Sigmoid colon (tissue), 6 donors: ENCODE measurements at regions not wholly inside any gene's neighbourhood (a gene's known extent, or its start where the extent isn't known, plus 50 kb on each side); places are given as distances from the start of the nearest gene placed in this dataset.

ENCODE experiments used
- DNase-seq: peaks from one replicate; pipeline ENCODE4 v3.0.0-alpha.2; 2019
- H3K27ac ChIP-seq, 4 donors: fragments of 200-600 bp; sonication (generic); one replicate each; pipeline ENCODE4 v1.5.1; 2016 to 2019; ENCODE audit warnings: mild to moderate bottlenecking in 1 of 4
- H3K27me3 ChIP-seq, 3 donors: fragments of 200-600 bp; sonication (generic); one replicate each; pipeline ENCODE4 v1.5.1; 2019; ENCODE audit warnings: mild to moderate bottlenecking in 1 of 3
- H3K36me3 ChIP-seq, 4 donors: fragments of 200-600 bp; sonication (generic); one replicate each; pipeline ENCODE4 v1.5.1; 2016 to 2019
- H3K4me1 ChIP-seq, 4 donors: fragments of 200-600 bp; sonication (generic); one replicate each; pipeline ENCODE4 v1.5.1; 2017 to 2019
- H3K4me3 ChIP-seq, 4 donors: fragments of 200-600 bp; sonication (generic); one replicate each; pipeline ENCODE4 v1.5.1; 2017 to 2019; ENCODE audit warnings: mild to moderate bottlenecking in 2 of 4, moderate library complexity in 1 of 4
- H3K9me3 ChIP-seq, 4 donors: fragments of 200-600 bp in 3 of 4; sonication (generic) in 3 of 4; one replicate each; pipeline versions ENCODE4 v1.5.1 to v1.6.1; 2013 to 2019
- EP300 ChIP-seq, 4 donors: sonication (generic); formaldehyde crosslinking; IDR thresholded peaks; one replicate each; pipeline ENCODE4 v1.6.1; 2017; ENCODE audit warnings: antibody characterized with exemption in 4 of 4
- POLR2A ChIP-seq, 2 donors: fragments of 450-650 bp; IDR thresholded peaks; one replicate each; pipeline ENCODE4 v1.6.1; 2016; ENCODE audit warnings: antibody characterized with exemption in 2 of 2, mild to moderate bottlenecking in 2 of 2, moderate library complexity in 2 of 2
- POLR2AphosphoS5 ChIP-seq, 4 donors: sonication (generic); formaldehyde crosslinking; IDR thresholded peaks; one replicate each; pipeline ENCODE4 v1.6.1; 2017; ENCODE audit warnings: antibody characterized with exemption in 4 of 4
- WGBS, 2 donors: extraction: QIAGEN DNeasy Blood & Tissue Kit; methylation state at CpG; one replicate each; pipeline ENCODE4 v1.1.7; 2013; 5-methylcytosine and 5-hydroxymethylcytosine counted together
- intact Hi-C: fragments of 100-400 bp; cut with DNase I; formaldehyde crosslinking; loops from one replicate; pipeline ENCODE4 v1.15.1; 2023
- TF ChIP-seq, protein P1 (sequence below), 4 experiments: fragments of 450-650 bp in 3 of 4; fragments of 200-600 bp in 1 of 4; IDR thresholded peaks; one replicate each; pipeline ENCODE4 v1.5.1; 2016 to 2019; ENCODE audit warnings: antibody characterized with exemption in 4 of 4, mild to moderate bottlenecking in 3 of 4, moderate library complexity in 2 of 4
- donor health status: healthy with polysubstance abuse.
- donor health status: healthy.

DNA sequence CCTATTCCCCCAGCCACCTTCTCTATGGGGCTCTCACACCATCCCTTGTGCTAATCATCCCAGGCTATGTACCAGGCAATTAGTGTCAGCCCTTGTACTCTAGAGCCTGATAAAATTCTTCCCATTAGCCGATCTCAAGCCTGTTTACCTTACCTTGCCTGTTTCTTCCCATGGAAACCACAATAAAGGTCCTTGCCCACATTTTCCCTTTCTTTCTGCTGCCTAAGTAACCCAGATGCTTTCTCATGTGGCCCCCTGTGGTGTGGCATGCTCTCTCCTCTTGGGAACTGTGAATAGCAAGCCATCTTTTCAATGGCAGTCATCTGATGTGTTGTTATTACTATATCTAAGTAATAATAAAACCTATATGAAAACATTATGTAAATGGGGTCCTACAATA is 265.8 kb upstream of the ELAC2 start:
- Histone ChIP-seq H3K27ac (no peak overlapping the region), H3K27me3 (no peaks in the 10 kb centered on the region), H3K4me3 (no peak overlapping the region), H3K9me3 (no peaks in the 10 kb centered on the region), H3K36me3 (no peaks in the 10 kb centered on the region), H3K4me1 (no peaks in the 10 kb centered on the region)
- no peak for TF ChIP-seq POLR2A (IDR thresholded peaks at IDR 0.05)
- TF ChIP-seq EP300 (IDR thresholded peaks at IDR 0.05) = no peak
- TF ChIP-seq POLR2AphosphoS5 (IDR thresholded peaks at IDR 0.05) = no peak
- TF ChIP-seq, protein P1, sequence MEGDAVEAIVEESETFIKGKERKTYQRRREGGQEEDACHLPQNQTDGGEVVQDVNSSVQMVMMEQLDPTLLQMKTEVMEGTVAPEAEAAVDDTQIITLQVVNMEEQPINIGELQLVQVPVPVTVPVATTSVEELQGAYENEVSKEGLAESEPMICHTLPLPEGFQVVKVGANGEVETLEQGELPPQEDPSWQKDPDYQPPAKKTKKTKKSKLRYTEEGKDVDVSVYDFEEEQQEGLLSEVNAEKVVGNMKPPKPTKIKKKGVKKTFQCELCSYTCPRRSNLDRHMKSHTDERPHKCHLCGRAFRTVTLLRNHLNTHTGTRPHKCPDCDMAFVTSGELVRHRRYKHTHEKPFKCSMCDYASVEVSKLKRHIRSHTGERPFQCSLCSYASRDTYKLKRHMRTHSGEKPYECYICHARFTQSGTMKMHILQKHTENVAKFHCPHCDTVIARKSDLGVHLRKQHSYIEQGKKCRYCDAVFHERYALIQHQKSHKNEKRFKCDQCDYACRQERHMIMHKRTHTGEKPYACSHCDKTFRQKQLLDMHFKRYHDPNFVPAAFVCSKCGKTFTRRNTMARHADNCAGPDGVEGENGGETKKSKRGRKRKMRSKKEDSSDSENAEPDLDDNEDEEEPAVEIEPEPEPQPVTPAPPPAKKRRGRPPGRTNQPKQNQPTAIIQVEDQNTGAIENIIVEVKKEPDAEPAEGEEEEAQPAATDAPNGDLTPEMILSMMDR (IDR thresholded peaks at IDR 0.05) = no peak
- intact Hi-C loops = no loop called here
- 79 to 84% methylated on average over 1 of the region's 1 CpG for WGBS, 2 donors
- no peak for DNase-seq

DNA sequence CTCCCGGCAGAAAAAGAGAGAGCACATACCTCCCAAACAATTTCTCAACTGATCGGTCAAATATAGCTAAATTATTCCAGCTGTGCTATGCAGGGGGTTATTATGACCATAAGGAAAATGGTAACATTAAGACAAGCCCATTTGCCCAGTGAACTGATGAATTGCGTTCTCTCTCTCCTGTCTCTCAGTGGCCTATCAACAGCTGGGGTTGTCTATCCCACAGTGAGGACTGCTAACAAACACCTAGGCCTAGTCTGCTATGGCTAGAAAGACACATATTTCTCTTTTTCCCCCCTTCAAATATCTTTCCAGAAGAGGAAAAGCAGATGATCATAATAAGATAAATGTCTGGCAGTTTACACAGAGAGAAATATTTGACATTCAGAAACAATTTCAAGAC is 263.8 kb upstream of the ELAC2 start:
- DNase-seq = no peak
- 89 to 98% methylated on average over 3 of the region's 3 CpGs for WGBS, 2 donors
- TF ChIP-seq EP300 (IDR thresholded peaks at IDR 0.05) = no peak
- TF ChIP-seq, protein P1 (IDR thresholded peaks at IDR 0.05) = no peak
- no peak for TF ChIP-seq POLR2A (IDR thresholded peaks at IDR 0.05)
- TF ChIP-seq POLR2AphosphoS5 (IDR thresholded peaks at IDR 0.05) = no peak
- intact Hi-C loops = no loop called here
- Histone ChIP-seq H3K9me3 (no peaks in the 10 kb centered on the region), H3K4me3 (no peak overlapping the region), H3K4me1 (no peaks in the 10 kb centered on the region), H3K36me3 (no peaks in the 10 kb centered on the region), H3K27ac (no peak overlapping the region), H3K27me3 (no peaks in the 10 kb centered on the region)

DNA sequence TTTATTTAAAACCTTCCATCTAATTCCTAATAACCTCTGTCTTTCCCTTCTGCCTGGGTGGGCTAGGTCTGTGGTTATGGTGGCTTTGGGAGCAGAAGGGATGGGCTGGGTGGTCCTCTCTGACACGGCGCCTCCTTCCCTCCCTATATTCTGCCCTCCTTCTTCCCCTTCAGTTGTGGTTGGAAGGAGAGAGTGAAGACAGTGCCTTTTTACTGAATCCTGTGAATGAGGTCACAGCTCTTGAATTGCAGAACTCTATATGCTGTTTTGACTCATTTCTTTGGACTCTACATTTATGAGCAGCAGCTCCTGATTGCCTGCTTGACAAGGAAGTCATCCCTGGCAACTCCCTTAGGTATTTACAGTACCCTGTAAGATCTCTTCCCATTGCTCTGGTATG is 256.0 kb upstream of the ELAC2 start:
- 75 to 84% methylated on average over 2 of the region's 2 CpGs for WGBS, 2 donors
- H3K9me3 ChIP-seq = no peaks in the 10 kb centered on the region
- no peak for DNase-seq
- H3K4me3 ChIP-seq = no peak overlapping the region
- intact Hi-C loops = no loop called here
- no peaks in the 10 kb centered on the region for H3K27me3 ChIP-seq
- no peaks in the 10 kb centered on the region for H3K4me1 ChIP-seq
- H3K36me3 ChIP-seq = no peaks in the 10 kb centered on the region
- TF ChIP-seq POLR2A (IDR thresholded peaks at IDR 0.05) (no peak), POLR2AphosphoS5 (IDR thresholded peaks at IDR 0.05) (no peak), EP300 (IDR thresholded peaks at IDR 0.05) (no peak)
- TF ChIP-seq, protein P1 (IDR thresholded peaks at IDR 0.05) = no peak
- H3K27ac ChIP-seq = no peak overlapping the region

DNA sequence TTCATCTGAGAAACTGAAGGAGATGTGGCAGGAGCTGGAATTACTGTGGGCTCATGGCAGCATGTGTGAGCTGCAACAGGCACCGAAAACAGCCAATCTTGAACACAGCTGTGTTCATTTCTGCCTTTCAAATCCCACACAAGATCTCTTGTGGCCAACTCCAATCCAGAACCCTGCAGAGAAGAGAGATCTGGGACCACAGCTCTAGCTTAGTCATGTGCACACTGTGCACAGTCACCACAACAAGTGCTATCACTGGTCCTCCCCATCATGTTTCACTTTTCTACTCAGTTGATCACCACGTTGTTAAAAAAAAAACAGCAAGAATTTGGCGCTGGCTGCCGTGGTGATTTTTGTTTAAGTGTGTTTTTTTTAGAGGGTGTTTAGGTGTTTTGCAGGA is 254.5 kb upstream of the ELAC2 start:
- no peak for DNase-seq
- Histone ChIP-seq H3K27me3 (no peaks in the 10 kb centered on the region), H3K4me3 (no peak overlapping the region), H3K9me3 (no peaks in the 10 kb centered on the region), H3K4me1 (no peaks in the 10 kb centered on the region), H3K27ac (no peak overlapping the region), H3K36me3 (no peaks in the 10 kb centered on the region)
- WGBS, 2 donors = 84 to 89% methylated on average over 4 of the region's 4 CpGs
- intact Hi-C loops = no loop called here
- TF ChIP-seq, protein P1 (IDR thresholded peaks at IDR 0.05) = no peak

DNA sequence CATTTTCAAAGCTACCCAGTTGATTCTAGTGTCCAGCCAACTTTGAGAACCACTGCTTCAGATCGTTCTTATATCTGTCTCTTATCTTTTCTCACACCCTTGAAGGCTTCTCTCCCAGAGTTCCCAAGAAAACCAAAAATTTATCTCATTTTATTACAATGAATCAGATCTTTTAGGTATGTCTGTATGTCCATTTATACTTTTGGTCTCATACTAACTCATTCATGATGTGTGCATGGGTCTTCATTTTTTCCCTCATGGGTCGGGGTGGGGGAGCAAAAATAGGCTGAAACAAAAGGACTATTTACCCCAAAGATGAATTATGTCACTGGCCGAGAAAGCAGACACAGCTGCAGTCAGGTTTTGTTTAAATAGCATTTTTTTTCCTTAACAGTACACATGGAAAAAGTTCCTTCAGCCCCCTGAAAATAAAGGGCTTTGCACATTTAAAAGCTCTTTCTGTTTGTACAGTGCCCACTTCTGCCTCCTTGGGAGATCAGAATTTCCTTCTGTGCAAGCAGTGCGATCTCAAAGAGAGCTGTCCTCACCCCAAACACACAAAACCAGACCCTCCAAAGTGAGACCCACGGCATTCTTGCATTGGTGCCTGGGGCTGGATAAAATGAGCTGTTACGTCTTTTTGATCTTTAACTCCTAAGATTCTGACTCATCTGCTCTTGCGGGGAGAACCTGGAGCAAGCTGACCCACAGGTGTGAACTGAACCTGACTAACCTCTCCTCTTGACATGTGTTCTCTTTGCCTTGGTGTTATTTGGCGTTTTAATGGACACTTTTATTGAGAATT is 251.2 kb upstream of the ELAC2 start:
- no peak overlapping the region for H3K27ac ChIP-seq
- no peaks in the 10 kb centered on the region for H3K4me1 ChIP-seq
- TF ChIP-seq EP300 (IDR thresholded peaks at IDR 0.05) (no peak), POLR2A (IDR thresholded peaks at IDR 0.05) (no peak), POLR2AphosphoS5 (IDR thresholded peaks at IDR 0.05) (no peak)
- TF ChIP-seq, protein P1 (IDR thresholded peaks at IDR 0.05) = no peak
- 61 to 65% methylated on average over 8 of the region's 8 CpGs for WGBS, 2 donors
- intact Hi-C loops = no loop called here
- no peaks in the 10 kb centered on the region for H3K9me3 ChIP-seq
- no peak for DNase-seq
- no peaks in the 10 kb centered on the region for H3K27me3 ChIP-seq
- H3K4me3 ChIP-seq = no peak overlapping the region
- no peaks in the 10 kb centered on the region for H3K36me3 ChIP-seq
